Stimulated activated CD8-positive, alpha-beta memory T cell treated with anti-CD3 and anti-CD28 coated beads, Interleukin-15, amount 100 ng/mL, for 4 hours (primary cell): ENCODE measurements at regions not wholly inside any gene's neighbourhood (a gene's known extent, or its start where the extent isn't known, plus 50 kb on each side); places are given as distances from the start of the nearest gene placed in this dataset.

Experiments
- DNase-seq, 2 donors: peaks; one replicate each; pipeline ENCODE4 v3.0.0-alpha.2; 2020; ENCODE audit warnings: low read depth in 2 of 2

GRCh38 chr10:10096898-10097297, 920.8 kb upstream of the CELF2 start:
- no peak for DNase-seq

- DNase-seq, result no peak
Measured at GRCh38 chr10:10101106-10101505, 916.6 kb upstream of the CELF2 start.

GRCh38 chr10:10110844-10111490, 906.7 kb upstream of the CELF2 start:
- DNase-seq, result no peak

GRCh38 chr10:10118131-10118530, 899.5 kb upstream of the CELF2 start:
- DNase-seq, result no peak

GRCh38 chr10:10120671-10121070, 897.0 kb upstream of the CELF2 start:
- no peak for DNase-seq

- no peak for DNase-seq
Measured at GRCh38 chr10:10125676-10126075, 892.0 kb upstream of the CELF2 start.

- no peak for DNase-seq
Measured at GRCh38 chr10:10126218-10126617, 891.5 kb upstream of the CELF2 start.

- no peak for DNase-seq
Measured at GRCh38 chr10:10128387-10128786, 889.3 kb upstream of the CELF2 start.

GRCh38 chr10:10130686-10131085, 887.0 kb upstream of the CELF2 start:
- no peak for DNase-seq

- no peak for DNase-seq
Measured at GRCh38 chr10:10132009-10132408, 885.7 kb upstream of the CELF2 start.

- no peak for DNase-seq
Measured at GRCh38 chr10:10133281-10133680, 884.4 kb upstream of the CELF2 start.

GRCh38 chr10:10138685-10139084, 879.0 kb upstream of the CELF2 start:
- no peak for DNase-seq

- DNase-seq, result no peak
Measured at GRCh38 chr10:10141782-10142382, 875.8 kb upstream of the CELF2 start.

- DNase-seq, result no peak
Measured at GRCh38 chr10:10146604-10147003, 871.1 kb upstream of the CELF2 start.

GRCh38 chr10:10149899-10150298, 867.8 kb upstream of the CELF2 start:
- DNase-seq, result no peak

GRCh38 chr10:10156917-10157600, 860.6 kb upstream of the CELF2 start:
- no peak for DNase-seq

GRCh38 chr10:10160821-10161312, 856.8 kb upstream of the CELF2 start:
- no peak for DNase-seq

- no peak for DNase-seq
Measured at GRCh38 chr10:10164848-10165247, 852.8 kb upstream of the CELF2 start.

- no peak for DNase-seq
Measured at GRCh38 chr10:10165415-10165814, 852.3 kb upstream of the CELF2 start.

GRCh38 chr10:10178476-10178875, 839.2 kb upstream of the CELF2 start:
- DNase-seq, result no peak

GRCh38 chr10:10193848-10194247, 823.8 kb upstream of the CELF2 start:
- no peak for DNase-seq

GRCh38 chr10:10196701-10197100, 821.0 kb upstream of the CELF2 start:
- no peak for DNase-seq

GRCh38 chr10:10197423-10197822, 820.2 kb upstream of the CELF2 start:
- DNase-seq, result no peak
